ENCODE measurements at regions not wholly inside any gene's neighbourhood (a gene's known extent, or its start where the extent isn't known, plus 50 kb on each side); places are given as distances from the start of the nearest gene placed in this dataset.

DNA sequence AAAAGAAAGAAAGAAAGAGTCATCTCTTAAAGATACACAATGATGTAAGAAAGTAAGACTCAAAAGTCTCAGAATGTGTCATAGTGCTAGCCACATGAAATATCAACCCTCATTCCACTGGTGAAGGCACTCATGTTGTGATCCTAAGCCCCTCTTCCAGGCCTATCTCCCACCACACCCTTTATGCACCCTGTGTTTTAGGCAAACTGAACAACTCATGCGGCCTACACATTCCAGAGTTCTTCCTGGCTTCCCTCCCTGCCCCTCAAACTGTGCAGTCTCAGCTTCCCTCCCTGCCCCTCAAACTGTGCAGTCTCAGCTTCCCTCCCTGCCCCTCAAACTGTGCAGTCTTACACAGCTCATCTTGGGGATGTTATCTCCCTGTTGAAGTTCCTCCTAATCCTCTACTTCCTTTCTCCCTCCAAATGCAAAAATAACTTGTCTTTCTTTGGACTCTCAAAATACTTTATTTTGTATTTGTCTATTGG lies 69.0 kb upstream of the FNDC3B start:
- TF ChIP-seq EZH2 (IDR thresholded peaks at IDR 0.05; ENCODE audit: insufficient read depth, poor library complexity, severe bottlenecking) (no peak), EZH2phosphoT487 (IDR thresholded peaks at IDR 0.05; ENCODE audit: insufficient read depth, low read depth) (no peak)

Data from GM23248 (cell line).